Right cardiac atrium (tissue), 5 donors: ENCODE measurements at regions not wholly inside any gene's neighbourhood (a gene's known extent, or its start where the extent isn't known, plus 50 kb on each side); places are given as distances from the start of the nearest gene placed in this dataset.

Experiments used
- ATAC-seq, 2 donors: fragments of 200-7000 bp; cut with Tn5 transposase; one replicate each; pipeline versions ENCODE4 v1.8.0 to v1.9.1; 2020; ENCODE audit warnings: moderate library complexity in 2 of 2, mild to moderate bottlenecking in 1 of 2
- DNase-seq, 3 donors: peaks; one replicate each; pipeline ENCODE4 v3.0.0-alpha.2; 2020
- H3K27ac ChIP-seq: one replicate; pipeline ENCODE4 v1.5.1; 2013; ENCODE audit warnings: mild to moderate bottlenecking, low read length, control low read depth, moderate library complexity
- H3K27me3 ChIP-seq: one replicate; pipeline ENCODE4 v1.6.1; 2013; ENCODE audit not compliant: control insufficient read depth, insufficient read depth
- H3K4me1 ChIP-seq: one replicate; pipeline ENCODE4 v1.6.1; 2013; ENCODE audit warnings: low read length; ENCODE audit not compliant: control insufficient read depth, insufficient read depth
- H3K4me3 ChIP-seq: one replicate; pipeline ENCODE4 v1.5.1; 2013; ENCODE audit warnings: low read length, control low read depth
- H3K9me3 ChIP-seq: one replicate; pipeline ENCODE4 v1.6.1; 2013; ENCODE audit warnings: low read length; ENCODE audit not compliant: control insufficient read depth
- WGBS: extraction: QIAGEN DNeasy Blood & Tissue Kit; methylation state at CpG from one replicate; pipeline ENCODE4 v1.1.7; 2013; 5-methylcytosine and 5-hydroxymethylcytosine counted together
- intact Hi-C, 4 donors: fragments of 100-400 bp; cut with DNase I; formaldehyde crosslinking; loops; one replicate each; pipeline versions ENCODE4 v1.11.0 to v1.14.0; 2022 to 2023
- donor health status: healthy with polysubstance abuse.
- donor health status: DM: no; HTN: yes; CAD: no.
- donor health status: DM: no; HTN: no; CAD: no.
- donor health status: DM: no; HTN: yes; CAD: no; lungs with severe emphysema.
- donor health status: DM: yes; HTN: yes; CAD: no.

DNA sequence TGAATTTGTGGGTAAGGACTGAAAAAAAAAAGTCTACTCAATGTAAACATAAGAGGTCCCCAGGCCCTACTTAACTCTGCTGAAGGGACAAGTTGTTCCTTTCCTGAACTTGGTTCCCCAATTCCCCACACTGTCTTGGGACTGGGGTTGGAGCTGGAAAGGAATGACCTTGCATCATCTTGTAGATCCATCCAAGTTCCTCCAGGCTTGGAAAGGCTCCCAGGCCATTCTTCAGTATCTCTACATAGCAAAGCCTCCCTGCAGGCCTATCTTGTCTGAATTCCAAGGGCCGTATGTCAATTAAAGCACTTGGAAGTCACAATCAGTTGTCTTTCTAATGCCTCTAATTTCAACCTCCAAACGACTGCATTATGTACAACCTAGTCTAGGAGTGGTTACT, 361.2 kb downstream of the TMEM135 start:
- Histone ChIP-seq H3K27ac (no peak overlapping the region), H3K4me3 (no peak overlapping the region), H3K27me3 (no peaks in the 10 kb centered on the region), H3K9me3 (no peaks in the 10 kb centered on the region), H3K4me1 (no peaks in the 10 kb centered on the region)
- intact Hi-C loops = no loop called here
- 46% methylated on average over 2 of the region's 2 CpGs for WGBS
- ATAC-seq (peak; percentile 79 to 94), DNase-seq (peak in 2 of 3 donors; percentile 75 to 81)

GRCh38 chr11:87397011-87397865, 359.5 kb downstream of the TMEM135 start:
- DNase-seq = no peak
- H3K27ac ChIP-seq = no peak overlapping the region
- H3K4me1 ChIP-seq = no peaks in the 10 kb centered on the region
- intact Hi-C loops = no loop called here
- no peak overlapping the region for H3K4me3 ChIP-seq
- ATAC-seq = no peak
- H3K27me3 ChIP-seq = no peaks in the 10 kb centered on the region
- 87% methylated on average over 5 of the region's 5 CpGs for WGBS
- no peaks in the 10 kb centered on the region for H3K9me3 ChIP-seq

- no peak overlapping the region for H3K4me3 ChIP-seq
- DNase-seq (no peak), ATAC-seq (no peak)
- intact Hi-C loops = no loop called here
- no peak overlapping the region for H3K27ac ChIP-seq
- 97% methylated on average over 1 of the region's 1 CpG for WGBS
- H3K4me1 ChIP-seq = no peaks in the 10 kb centered on the region
- H3K27me3 ChIP-seq = no peaks in the 10 kb centered on the region
- H3K9me3 ChIP-seq = no peaks in the 10 kb centered on the region
Measured at GRCh38 chr11:87394924-87395323, 357.2 kb downstream of the TMEM135 start.

GRCh38 chr11:87392665-87393064, 354.9 kb downstream of the TMEM135 start:
- H3K4me3 ChIP-seq = no peak overlapping the region
- no peaks in the 10 kb centered on the region for H3K4me1 ChIP-seq
- H3K9me3 ChIP-seq = no peaks in the 10 kb centered on the region
- H3K27ac ChIP-seq = no peak overlapping the region
- H3K27me3 ChIP-seq = no peaks in the 10 kb centered on the region
- intact Hi-C loops = no loop called here
- DNase-seq = no peak
- no peak for ATAC-seq

DNA sequence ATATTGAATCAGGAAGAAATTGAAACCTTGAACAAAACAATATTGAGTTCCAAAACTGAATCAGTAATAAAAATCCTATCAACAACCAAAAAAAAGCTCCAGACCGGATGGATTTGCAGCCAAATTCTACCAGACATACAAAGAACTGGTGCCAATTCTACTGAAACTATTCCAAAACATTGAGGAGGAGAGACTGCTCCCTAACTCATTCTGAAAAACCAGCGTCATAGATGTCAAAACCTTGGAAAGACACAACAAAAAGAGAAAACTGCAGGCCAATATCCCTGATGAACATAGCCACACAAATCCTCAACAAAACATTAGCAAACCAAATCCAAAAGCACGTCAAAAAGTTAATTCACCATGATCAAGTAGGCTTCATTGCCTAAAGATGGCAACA, 353.8 kb downstream of the TMEM135 start:
- no peak overlapping the region for H3K4me3 ChIP-seq
- H3K4me1 ChIP-seq = no peaks in the 10 kb centered on the region
- no peaks in the 10 kb centered on the region for H3K9me3 ChIP-seq
- H3K27me3 ChIP-seq = no peaks in the 10 kb centered on the region
- DNase-seq (no peak), ATAC-seq (peak; percentile 47 to 88)
- 48% methylated on average over 3 of the region's 3 CpGs for WGBS
- intact Hi-C loops = no loop called here
- no peak overlapping the region for H3K27ac ChIP-seq

GRCh38 chr11:87384078-87384729, 346.5 kb downstream of the TMEM135 start:
- ATAC-seq (peak in 1 of 2 donors; percentile 33), DNase-seq (no peak)
- Histone ChIP-seq H3K9me3 (no peaks in the 10 kb centered on the region), H3K27ac (no peak overlapping the region), H3K27me3 (no peaks in the 10 kb centered on the region), H3K4me1 (no peaks in the 10 kb centered on the region), H3K4me3 (no peak overlapping the region)
- intact Hi-C loops = no loop called here
- WGBS = 57% methylated on average over 4 of the region's 4 CpGs

DNA sequence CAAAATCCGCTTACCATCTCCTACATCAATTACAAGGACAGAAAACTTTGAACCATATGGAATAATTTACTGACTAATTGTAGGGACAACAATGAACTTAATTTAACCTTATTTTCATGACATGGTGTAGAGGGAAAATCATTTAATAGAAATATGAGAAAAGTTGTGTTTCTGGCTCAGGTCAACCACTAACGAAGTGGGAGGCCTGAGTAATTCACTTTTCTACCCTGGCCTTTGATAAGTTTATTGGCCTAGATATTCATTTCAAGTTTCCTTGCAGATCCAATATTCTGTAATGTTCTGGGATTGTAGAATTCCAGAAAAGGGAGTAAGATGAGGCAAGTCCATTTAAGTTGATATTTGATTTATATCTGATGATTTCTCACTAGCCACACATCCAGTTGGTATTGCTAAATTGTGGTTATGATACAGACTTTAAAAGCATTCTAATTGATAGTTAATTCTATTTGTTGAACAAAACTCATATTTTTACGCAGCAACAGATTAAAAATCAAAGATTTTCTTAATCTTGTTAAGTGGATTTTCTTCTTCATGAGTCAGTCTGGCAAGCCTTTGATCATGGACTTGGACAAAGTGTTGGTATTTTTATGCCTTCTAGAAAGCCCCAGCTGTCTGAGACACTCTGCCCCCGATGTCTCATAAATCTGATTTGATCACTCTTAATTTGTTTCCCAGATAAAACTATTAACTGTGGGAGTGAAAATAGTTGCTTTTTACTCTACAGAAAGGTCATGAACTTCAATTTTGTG, 336.5 kb downstream of the TMEM135 start:
- intact Hi-C loops = no loop called here
- Histone ChIP-seq H3K27ac (no peak overlapping the region), H3K4me3 (no peak overlapping the region), H3K27me3 (no peaks in the 10 kb centered on the region), H3K9me3 (no peaks in the 10 kb centered on the region), H3K4me1 (no peaks in the 10 kb centered on the region)
- WGBS = 75% methylated on average over 4 of the region's 4 CpGs
- no peak for DNase-seq
- no peak for ATAC-seq
